Fibroblast of the aortic adventitia (primary cell): ENCODE measurements at regions not wholly inside any gene's neighbourhood (a gene's known extent, or its start where the extent isn't known, plus 50 kb on each side); places are given as distances from the start of the nearest gene placed in this dataset.
"Not testable (repeated sequence)": the region's sequence is repeated elsewhere in the genome, so short reads cannot be mapped to it uniquely, and the experiment has no call there.

Source experiments
- DNase-seq: peaks from one replicate; pipeline ENCODE4 v3.0.0-alpha.2; 2010; ENCODE audit warnings: low read depth
- H3K4me3 ChIP-seq: 2 replicates; pipeline ENCODE4 v1.5.1; 2011; ENCODE audit warnings: low read depth, mild to moderate bottlenecking, control low read depth, low read length, moderate library complexity
- TF ChIP-seq, protein P1 (sequence below): IDR thresholded peaks from 2 replicates; pipeline ENCODE4 v1.5.1; 2011; ENCODE audit warnings: mild to moderate bottlenecking, low read length, control low read depth, inconsistent platforms; ENCODE audit not compliant: insufficient read depth

DNA sequence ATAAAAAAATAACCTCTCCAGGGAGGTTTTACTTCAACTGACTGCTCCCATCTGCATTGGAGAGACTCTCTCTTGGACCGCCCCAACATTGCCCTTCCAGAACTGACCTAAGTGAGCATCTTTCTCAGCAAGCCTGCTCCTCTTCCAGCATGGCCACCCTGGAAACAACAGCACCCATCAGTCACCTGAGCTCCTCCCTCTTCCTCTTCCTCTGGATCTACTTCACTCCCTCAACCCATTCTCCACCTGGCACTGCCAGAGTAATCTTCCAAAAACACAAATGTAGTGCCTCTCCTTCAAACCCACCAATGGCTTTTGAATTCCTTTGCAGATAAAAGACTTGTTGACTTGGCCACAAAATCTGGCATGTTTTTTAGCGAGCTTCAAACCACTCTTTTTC is 128.8 kb upstream of the NR2F2 start:
- DNase-seq: no peak
- no peak overlapping the region for H3K4me3 ChIP-seq
- TF ChIP-seq, protein P1, sequence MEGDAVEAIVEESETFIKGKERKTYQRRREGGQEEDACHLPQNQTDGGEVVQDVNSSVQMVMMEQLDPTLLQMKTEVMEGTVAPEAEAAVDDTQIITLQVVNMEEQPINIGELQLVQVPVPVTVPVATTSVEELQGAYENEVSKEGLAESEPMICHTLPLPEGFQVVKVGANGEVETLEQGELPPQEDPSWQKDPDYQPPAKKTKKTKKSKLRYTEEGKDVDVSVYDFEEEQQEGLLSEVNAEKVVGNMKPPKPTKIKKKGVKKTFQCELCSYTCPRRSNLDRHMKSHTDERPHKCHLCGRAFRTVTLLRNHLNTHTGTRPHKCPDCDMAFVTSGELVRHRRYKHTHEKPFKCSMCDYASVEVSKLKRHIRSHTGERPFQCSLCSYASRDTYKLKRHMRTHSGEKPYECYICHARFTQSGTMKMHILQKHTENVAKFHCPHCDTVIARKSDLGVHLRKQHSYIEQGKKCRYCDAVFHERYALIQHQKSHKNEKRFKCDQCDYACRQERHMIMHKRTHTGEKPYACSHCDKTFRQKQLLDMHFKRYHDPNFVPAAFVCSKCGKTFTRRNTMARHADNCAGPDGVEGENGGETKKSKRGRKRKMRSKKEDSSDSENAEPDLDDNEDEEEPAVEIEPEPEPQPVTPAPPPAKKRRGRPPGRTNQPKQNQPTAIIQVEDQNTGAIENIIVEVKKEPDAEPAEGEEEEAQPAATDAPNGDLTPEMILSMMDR: no peak

DNA sequence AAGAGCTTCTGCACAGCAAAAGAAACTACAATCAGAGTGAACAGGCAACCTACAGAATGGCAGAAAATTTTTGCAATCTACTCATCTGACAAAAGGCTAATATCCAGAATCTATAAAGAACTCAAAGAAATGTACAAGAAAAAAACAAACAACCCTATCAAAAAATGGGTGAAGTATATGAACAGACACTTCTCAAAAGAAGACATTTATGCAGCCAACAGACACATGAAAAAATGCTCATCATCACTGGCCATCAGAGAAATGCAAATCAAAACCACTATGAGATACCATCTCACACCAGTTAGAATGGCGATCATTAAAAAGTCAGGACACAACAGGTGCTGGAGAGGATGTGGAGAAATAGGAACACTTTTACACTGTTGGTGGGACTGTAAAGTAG is 124.9 kb upstream of the NR2F2 start:
- not testable (repeated sequence) for H3K4me3 ChIP-seq, DNase-seq

DNA sequence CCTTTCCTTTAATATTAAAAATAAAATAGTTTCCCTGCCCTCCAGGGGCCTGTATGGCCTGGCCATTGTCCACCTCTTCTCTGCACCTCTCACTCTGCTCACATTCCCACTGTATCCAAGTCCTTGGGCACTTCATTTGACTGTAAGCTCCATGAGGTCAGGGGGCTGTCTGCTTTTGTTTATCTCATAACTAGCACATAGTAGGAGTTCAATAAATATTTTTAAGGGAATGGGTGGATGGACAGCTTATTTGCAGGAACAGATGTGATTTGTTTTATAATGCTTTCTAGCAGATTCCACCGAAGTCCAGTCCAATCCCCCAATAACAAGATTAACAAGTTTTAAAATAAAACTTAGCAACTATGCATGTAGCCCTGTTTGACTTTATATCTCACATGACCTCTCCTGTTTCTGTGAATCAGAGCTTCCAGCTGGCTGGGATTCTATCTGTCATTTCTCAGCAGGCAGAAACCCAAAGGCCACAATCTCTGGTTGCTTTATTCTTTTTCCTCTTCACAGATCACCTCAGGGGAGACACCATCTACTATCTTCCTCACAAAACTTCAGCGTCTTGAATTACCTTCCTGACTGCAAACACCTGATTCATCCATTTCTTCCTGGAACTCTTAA is 123.0 kb upstream of the NR2F2 start:
- TF ChIP-seq, protein P1: no peak
- no peak for DNase-seq
- H3K4me3 ChIP-seq: no peak overlapping the region

DNA sequence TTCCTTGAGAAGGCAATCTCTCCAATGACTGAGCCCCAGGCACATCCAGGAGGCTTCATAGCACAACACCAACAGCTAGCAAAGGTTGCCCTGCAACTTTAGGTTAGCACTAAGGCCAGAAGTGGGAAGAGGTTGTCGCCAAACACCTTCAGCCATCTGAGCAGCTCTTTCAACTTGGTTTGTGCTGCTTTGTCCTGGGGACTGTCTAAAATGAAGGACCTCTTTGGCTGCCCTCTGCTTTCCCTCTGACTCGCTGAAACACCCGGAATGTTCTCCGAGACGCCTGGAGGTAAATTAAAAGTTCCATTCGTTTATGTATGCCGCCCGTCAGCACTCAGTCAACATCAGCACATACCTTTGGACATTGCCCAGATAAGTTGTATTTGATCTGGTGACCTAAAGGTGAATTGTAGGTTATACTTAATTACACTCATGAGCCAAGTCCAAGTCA is 121.2 kb upstream of the NR2F2 start:
- DNase-seq: no peak
- H3K4me3 ChIP-seq: no peak overlapping the region
- TF ChIP-seq, protein P1: no peak

DNA sequence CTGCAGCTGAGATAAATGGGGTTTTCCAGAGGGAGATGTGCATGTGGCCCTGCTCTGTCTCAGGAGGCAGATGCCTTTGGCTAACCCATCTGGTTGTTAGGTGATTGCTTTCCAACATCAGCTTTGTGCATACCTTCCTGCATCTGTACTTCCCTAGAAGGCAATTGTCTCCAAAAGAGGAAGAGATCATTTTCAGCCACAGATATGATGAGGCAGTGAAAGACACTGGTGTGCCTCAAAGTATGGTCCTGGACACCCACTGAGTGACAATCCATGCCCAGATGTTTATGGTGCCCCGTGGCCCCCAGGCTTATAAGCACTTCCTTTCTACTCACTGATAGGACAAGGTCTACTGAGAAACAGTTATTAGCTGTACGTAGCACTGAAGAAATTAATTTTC is 117.5 kb upstream of the NR2F2 start:
- H3K4me3 ChIP-seq: no peak overlapping the region
- TF ChIP-seq, protein P1: no peak
- DNase-seq: no peak

DNA sequence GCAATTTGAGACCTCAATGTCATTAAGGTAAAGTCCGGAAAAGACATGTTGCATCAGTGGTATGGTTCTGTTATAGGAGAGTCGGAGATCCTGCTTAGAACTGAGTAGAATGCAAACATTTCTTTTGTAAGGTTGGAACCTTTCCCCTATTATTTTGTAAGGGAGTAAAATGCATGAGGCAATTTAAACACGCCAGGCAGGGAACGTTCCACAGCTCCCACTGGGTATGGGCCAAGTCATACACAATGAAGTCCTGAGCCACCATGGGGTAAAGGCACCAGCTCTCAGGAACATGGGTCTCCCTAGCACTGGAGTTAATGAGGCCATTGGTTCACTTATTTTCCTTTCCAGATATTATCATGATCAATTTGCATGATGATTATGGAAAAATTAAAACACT is 116.6 kb upstream of the NR2F2 start:
- TF ChIP-seq, protein P1: no peak
- no peak for DNase-seq
- H3K4me3 ChIP-seq: no peak overlapping the region

DNA sequence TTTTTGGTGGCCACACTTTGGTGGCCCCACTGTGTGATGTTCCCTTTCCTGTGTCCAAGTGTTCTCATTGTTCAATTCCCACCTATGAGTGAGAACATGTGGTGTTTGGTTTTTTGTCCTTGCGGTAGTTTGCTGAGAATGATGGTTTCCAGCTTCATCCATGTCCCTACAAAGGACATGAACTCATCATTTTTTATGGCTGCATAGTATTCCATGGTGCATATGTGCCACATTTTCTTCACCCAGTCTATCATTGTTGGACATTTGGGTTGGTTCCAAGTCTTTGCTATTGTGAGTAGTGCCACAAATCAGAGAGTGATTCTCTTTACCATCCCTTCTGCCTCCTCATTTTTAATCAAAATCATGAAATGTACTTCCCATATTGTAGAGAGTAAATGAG is 114.0 kb upstream of the NR2F2 start:
- not testable (repeated sequence) for H3K4me3 ChIP-seq, DNase-seq

DNA sequence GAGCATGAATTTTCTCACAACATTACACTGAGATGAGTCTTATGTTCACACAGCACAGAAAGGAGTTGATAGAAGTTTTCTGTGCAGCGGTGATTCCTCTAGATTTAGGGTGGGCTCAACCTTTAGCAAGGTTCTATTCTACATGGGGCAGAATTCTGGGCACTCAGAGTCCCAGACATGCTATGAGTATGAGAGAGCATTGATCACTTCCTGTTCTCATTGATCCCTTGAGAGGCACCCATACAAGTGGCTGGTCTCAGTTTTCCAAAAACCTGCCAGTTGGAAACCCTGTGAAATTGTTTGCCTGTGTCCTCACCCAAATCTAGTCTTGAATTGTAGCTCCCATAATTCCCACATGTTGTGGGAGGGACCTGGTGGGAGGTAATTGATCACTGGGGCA is 112.5 kb upstream of the NR2F2 start:
- DNase-seq: no peak
- H3K4me3 ChIP-seq: no peak overlapping the region
- TF ChIP-seq, protein P1: no peak
